ENCODE measurements at regions not wholly inside any gene's neighbourhood (a gene's known extent, or its start where the extent isn't known, plus 50 kb on each side); places are given as distances from the start of the nearest gene placed in this dataset.

DNA sequence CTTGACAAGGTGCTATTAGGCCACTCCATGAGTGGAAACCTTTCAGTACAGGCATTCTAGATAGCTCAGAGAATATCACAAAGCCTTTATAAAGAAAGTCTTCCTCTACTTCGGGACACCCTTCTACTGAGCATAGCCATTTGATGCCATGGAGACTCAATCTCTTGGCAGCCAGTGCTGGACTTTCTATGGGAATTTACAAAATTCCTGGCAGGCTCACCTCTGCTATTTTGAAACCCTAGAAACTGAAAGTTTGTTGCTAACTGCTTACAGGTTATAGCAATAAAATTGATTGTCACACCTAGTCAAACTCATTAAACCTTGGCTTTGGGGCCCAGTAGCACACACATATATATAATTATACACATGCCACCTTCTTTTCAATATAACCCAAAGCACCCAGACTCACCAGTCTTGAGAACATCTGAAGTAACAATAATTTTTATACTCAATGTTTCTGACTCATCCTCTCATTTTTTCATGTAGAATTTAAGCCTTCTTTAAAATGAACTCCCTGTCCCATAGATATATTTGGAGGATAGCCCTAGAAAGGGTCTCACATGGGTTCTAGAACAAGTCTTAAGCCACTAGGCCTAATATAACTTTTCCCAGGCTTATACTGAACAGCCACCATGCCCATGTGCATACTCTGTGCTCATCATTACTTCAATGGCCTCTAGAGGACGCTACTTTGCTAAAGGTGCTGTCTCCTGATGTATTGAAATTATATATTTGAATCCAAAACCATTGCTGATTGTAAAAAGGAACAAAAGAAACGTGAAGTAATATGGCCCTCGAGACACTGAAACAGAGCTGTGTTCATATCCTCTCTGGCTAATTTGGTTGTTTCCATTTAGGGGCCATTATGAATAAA, 368.1 kb upstream of the MARCKS start:
- no peak overlapping the region for H3K27ac ChIP-seq (ENCODE audit: low read depth in 1 of 2, low read length in 2 of 2)
- 68% methylated on average over 4 of the region's 4 CpGs for WGBS
- no peak overlapping the region for H3K4me3 ChIP-seq (ENCODE audit: low read depth in 1 of 3, low read length in 3 of 3)
- H3K9me3 ChIP-seq (ENCODE audit: control insufficient read depth in 4 of 4, low read length in 3 of 4): no peaks in the 10 kb centered on the region
- no peaks in the 10 kb centered on the region for H3K27me3 ChIP-seq (ENCODE audit: control insufficient read depth in 4 of 4, insufficient read depth in 4 of 4, low read length in 3 of 4)
- peaks cover 0 to 8% (median 3%) of the 10 kb centered on the region in 4 donors for H3K4me1 ChIP-seq (ENCODE audit: control insufficient read depth in 4 of 4, insufficient read depth in 4 of 4, low read length in 3 of 4)
- TF ChIP-seq YY1 (IDR thresholded peaks at IDR 0.05): no peak
- no peak for TF ChIP-seq NR2F2 (IDR thresholded peaks at IDR 0.05)
- TF ChIP-seq, protein P1, sequence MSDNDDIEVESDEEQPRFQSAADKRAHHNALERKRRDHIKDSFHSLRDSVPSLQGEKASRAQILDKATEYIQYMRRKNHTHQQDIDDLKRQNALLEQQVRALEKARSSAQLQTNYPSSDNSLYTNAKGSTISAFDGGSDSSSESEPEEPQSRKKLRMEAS (IDR thresholded peaks at IDR 0.05): no peak
- TF ChIP-seq HNF4A (conservative IDR thresholded peaks at IDR 0.05): no peak
- TF ChIP-seq EGR1 (IDR thresholded peaks at IDR 0.05; ENCODE audit: low read depth in 2 of 2): no peak
- TF ChIP-seq, protein P2, sequence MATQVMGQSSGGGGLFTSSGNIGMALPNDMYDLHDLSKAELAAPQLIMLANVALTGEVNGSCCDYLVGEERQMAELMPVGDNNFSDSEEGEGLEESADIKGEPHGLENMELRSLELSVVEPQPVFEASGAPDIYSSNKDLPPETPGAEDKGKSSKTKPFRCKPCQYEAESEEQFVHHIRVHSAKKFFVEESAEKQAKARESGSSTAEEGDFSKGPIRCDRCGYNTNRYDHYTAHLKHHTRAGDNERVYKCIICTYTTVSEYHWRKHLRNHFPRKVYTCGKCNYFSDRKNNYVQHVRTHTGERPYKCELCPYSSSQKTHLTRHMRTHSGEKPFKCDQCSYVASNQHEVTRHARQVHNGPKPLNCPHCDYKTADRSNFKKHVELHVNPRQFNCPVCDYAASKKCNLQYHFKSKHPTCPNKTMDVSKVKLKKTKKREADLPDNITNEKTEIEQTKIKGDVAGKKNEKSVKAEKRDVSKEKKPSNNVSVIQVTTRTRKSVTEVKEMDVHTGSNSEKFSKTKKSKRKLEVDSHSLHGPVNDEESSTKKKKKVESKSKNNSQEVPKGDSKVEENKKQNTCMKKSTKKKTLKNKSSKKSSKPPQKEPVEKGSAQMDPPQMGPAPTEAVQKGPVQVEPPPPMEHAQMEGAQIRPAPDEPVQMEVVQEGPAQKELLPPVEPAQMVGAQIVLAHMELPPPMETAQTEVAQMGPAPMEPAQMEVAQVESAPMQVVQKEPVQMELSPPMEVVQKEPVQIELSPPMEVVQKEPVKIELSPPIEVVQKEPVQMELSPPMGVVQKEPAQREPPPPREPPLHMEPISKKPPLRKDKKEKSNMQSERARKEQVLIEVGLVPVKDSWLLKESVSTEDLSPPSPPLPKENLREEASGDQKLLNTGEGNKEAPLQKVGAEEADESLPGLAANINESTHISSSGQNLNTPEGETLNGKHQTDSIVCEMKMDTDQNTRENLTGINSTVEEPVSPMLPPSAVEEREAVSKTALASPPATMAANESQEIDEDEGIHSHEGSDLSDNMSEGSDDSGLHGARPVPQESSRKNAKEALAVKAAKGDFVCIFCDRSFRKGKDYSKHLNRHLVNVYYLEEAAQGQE (IDR thresholded peaks at IDR 0.05): no peak
- TF ChIP-seq RXRA (IDR thresholded peaks at IDR 0.05): no peak
- TF ChIP-seq RAD21 (IDR thresholded peaks at IDR 0.05): no peak
- no peak for TF ChIP-seq SP1 (IDR thresholded peaks at IDR 0.05)
- no peak for TF ChIP-seq GABPA (IDR thresholded peaks at IDR 0.05 in 1 of 2, conservative IDR thresholded peaks at IDR 0.05 in 1 of 2)
- no peak overlapping the region for H3K9ac ChIP-seq (ENCODE audit: low read depth in 1 of 2, low read length in 2 of 2)
- no peaks in the 10 kb centered on the region for H3K36me3 ChIP-seq (ENCODE audit: control insufficient read depth in 4 of 4, insufficient read depth in 3 of 4, low read depth in 1 of 4, low read length in 3 of 4)
- no peak for DNase-seq (ENCODE audit: low spot score)

DNA sequence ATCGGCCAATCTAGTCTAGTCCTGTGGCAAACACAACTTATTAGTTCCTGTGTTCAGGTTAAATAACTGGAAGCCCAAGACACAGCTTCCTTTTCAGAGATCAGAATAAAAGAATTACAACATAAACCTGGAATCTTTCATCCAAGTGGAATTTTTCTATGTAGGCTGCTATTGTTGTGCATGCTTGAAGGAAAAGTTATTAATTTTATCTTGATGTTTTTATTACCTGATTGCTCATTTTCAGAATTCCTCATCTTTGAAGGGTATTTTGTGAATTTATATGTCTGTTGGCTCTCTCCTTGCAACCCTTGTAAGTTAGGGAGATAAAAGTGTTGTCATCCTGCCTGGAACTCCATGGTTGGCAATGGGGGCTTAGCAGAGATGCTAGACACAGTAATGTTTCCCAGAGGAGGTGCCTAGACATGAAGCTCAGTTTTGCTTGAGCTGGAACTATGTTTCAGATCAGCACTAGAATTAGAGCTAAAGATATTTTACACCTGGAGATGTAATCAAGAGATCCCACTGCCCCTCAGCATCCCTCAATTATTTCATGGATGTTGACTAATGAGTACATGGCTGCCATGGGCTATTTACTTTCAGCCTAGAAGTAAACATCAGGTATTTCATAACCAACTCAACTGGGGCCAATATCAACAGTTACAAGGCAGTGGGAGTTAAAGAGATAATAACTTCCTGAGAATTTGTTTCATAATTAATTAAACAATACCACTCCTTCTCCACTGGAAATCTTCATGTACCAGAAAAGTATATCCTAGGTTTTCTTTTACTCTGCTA, 367.0 kb upstream of the MARCKS start:
- Histone ChIP-seq H3K4me1 (ENCODE audit: control insufficient read depth in 4 of 4, insufficient read depth in 4 of 4, low read length in 3 of 4) (peaks cover 0 to 8% (median 3%) of the 10 kb centered on the region in 4 donors), H3K27me3 (ENCODE audit: control insufficient read depth in 4 of 4, insufficient read depth in 4 of 4, low read length in 3 of 4) (no peaks in the 10 kb centered on the region), H3K9ac (ENCODE audit: low read depth in 1 of 2, low read length in 2 of 2) (no peak overlapping the region), H3K9me3 (ENCODE audit: control insufficient read depth in 4 of 4, low read length in 3 of 4) (no peaks in the 10 kb centered on the region), H3K4me3 (ENCODE audit: low read depth in 1 of 3, low read length in 3 of 3) (no peak overlapping the region), H3K36me3 (ENCODE audit: control insufficient read depth in 4 of 4, insufficient read depth in 3 of 4, low read depth in 1 of 4, low read length in 3 of 4) (no peaks in the 10 kb centered on the region), H3K27ac (ENCODE audit: low read depth in 1 of 2, low read length in 2 of 2) (no peak overlapping the region)
- DNase-seq (ENCODE audit: low spot score): no peak
- WGBS: 87% methylated on average over 1 of the region's 1 CpG
- TF ChIP-seq FOXA2 (IDR thresholded peaks at IDR 0.05) (peak; percentile 100), RAD21 (IDR thresholded peaks at IDR 0.05) (peak; percentile 20 to 30), FOXA1 (IDR thresholded peaks at IDR 0.05) (peak; percentile 100), EGR1 (IDR thresholded peaks at IDR 0.05; ENCODE audit: low read depth in 2 of 2) (no peak), HNF4A (conservative IDR thresholded peaks at IDR 0.05) (peak; percentile 20 to 44), YY1 (IDR thresholded peaks at IDR 0.05) (peak; percentile 68), TAF1 (conservative IDR thresholded peaks at IDR 0.05) (no peak), RXRA (IDR thresholded peaks at IDR 0.05) (peak; percentile 20 to 47), HNF4G (IDR thresholded peaks at IDR 0.05) (no peak), GABPA (IDR thresholded peaks at IDR 0.05 in 1 of 2, conservative IDR thresholded peaks at IDR 0.05 in 1 of 2) (no peak)
- TF ChIP-seq, protein P3, sequence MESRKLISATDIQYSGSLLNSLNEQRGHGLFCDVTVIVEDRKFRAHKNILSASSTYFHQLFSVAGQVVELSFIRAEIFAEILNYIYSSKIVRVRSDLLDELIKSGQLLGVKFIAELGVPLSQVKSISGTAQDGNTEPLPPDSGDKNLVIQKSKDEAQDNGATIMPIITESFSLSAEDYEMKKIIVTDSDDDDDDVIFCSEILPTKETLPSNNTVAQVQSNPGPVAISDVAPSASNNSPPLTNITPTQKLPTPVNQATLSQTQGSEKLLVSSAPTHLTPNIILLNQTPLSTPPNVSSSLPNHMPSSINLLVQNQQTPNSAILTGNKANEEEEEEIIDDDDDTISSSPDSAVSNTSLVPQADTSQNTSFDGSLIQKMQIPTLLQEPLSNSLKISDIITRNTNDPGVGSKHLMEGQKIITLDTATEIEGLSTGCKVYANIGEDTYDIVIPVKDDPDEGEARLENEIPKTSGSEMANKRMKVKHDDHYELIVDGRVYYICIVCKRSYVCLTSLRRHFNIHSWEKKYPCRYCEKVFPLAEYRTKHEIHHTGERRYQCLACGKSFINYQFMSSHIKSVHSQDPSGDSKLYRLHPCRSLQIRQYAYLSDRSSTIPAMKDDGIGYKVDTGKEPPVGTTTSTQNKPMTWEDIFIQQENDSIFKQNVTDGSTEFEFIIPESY (IDR thresholded peaks at IDR 0.05): no peak
- TF ChIP-seq, protein P4, sequence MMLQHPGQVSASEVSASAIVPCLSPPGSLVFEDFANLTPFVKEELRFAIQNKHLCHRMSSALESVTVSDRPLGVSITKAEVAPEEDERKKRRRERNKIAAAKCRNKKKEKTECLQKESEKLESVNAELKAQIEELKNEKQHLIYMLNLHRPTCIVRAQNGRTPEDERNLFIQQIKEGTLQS (IDR thresholded peaks at IDR 0.05): no peak
- TF ChIP-seq, protein P1 (IDR thresholded peaks at IDR 0.05): peak; percentile 55
- TF ChIP-seq, protein P2 (IDR thresholded peaks at IDR 0.05): no peak
- TF ChIP-seq, protein P5, sequence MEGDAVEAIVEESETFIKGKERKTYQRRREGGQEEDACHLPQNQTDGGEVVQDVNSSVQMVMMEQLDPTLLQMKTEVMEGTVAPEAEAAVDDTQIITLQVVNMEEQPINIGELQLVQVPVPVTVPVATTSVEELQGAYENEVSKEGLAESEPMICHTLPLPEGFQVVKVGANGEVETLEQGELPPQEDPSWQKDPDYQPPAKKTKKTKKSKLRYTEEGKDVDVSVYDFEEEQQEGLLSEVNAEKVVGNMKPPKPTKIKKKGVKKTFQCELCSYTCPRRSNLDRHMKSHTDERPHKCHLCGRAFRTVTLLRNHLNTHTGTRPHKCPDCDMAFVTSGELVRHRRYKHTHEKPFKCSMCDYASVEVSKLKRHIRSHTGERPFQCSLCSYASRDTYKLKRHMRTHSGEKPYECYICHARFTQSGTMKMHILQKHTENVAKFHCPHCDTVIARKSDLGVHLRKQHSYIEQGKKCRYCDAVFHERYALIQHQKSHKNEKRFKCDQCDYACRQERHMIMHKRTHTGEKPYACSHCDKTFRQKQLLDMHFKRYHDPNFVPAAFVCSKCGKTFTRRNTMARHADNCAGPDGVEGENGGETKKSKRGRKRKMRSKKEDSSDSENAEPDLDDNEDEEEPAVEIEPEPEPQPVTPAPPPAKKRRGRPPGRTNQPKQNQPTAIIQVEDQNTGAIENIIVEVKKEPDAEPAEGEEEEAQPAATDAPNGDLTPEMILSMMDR (IDR thresholded peaks at IDR 0.05; ENCODE audit: low read depth, low read length, missing input control): no peak
